Keratinocyte (primary cell): ENCODE measurements at regions not wholly inside any gene's neighbourhood (a gene's known extent, or its start where the extent isn't known, plus 50 kb on each side); places are given as distances from the start of the nearest gene placed in this dataset.

ENCODE experiments used
- DNase-seq: peaks from one replicate; pipeline ENCODE4 v3.0.0-alpha.2; 2011; ENCODE audit warnings: low read depth, missing footprints, low spot score
- FAIRE-seq: peaks from 2 replicates; lab custom pipeline; 2011; peaks lifted over from hg19 to GRCh38; lab: Jason Lieb, UNC
- H2AFZ ChIP-seq: 2 replicates; pipeline ENCODE4 v1.6.0; 2012; ENCODE audit warnings: low read length, control low read depth, inconsistent platforms; ENCODE audit not compliant: control insufficient read depth
- H3K27ac ChIP-seq: 2 replicates; pipeline ENCODE4 v1.5.1; 2011; ENCODE audit warnings: low read length; ENCODE audit not compliant: control insufficient read depth, insufficient read depth
- H3K27me3 ChIP-seq: 3 replicates; pipeline ENCODE4 v1.6.0; 2011; ENCODE audit warnings: low read length; ENCODE audit not compliant: control insufficient read depth, insufficient read depth; ENCODE audit errors: extremely low read depth
- H3K36me3 ChIP-seq, 2 experiments: 2 replicates in 1 of 2; 3 replicates in 1 of 2; pipeline ENCODE4 v1.5.1; 2011; ENCODE audit warnings: low read length in 2 of 2, mild to moderate bottlenecking in 1 of 2; ENCODE audit not compliant: control insufficient read depth in 2 of 2, insufficient read depth in 2 of 2; ENCODE audit errors: extremely low read depth in 1 of 2
- H3K4me1 ChIP-seq: 3 replicates; pipeline ENCODE4 v1.5.1; 2011; ENCODE audit warnings: low read length; ENCODE audit not compliant: control insufficient read depth, insufficient read depth; ENCODE audit errors: extremely low read depth
- H3K4me2 ChIP-seq: 3 replicates; pipeline ENCODE4 v1.6.0; 2011; ENCODE audit warnings: low read depth, low read length; ENCODE audit not compliant: control insufficient read depth, insufficient read depth; ENCODE audit errors: extremely low read depth
- H3K4me3 ChIP-seq, 3 experiments: fragments of 200-600 bp in 1 of 3; sonication (generic) in 1 of 3; 2 replicates in 2 of 3; 3 replicates in 1 of 3; pipeline ENCODE4 v1.5.1; 2011 to 2016; ENCODE audit warnings: low read length in 3 of 3, mild to moderate bottlenecking in 3 of 3, control low read depth in 2 of 3, inconsistent platforms in 1 of 3, low read depth in 1 of 3, mixed read lengths in 1 of 3, mixed run types in 1 of 3, moderate library complexity in 1 of 3; ENCODE audit not compliant: control insufficient read depth in 2 of 3, insufficient read depth in 2 of 3; ENCODE audit errors: extremely low read depth in 1 of 3
- H3K79me2 ChIP-seq: 2 replicates; pipeline ENCODE4 v1.6.0; 2012; ENCODE audit warnings: low read length; ENCODE audit not compliant: control insufficient read depth, insufficient read depth
- H3K9ac ChIP-seq: 3 replicates; pipeline ENCODE4 v1.6.0; 2011; ENCODE audit warnings: low read length; ENCODE audit not compliant: control insufficient read depth, insufficient read depth; ENCODE audit errors: extremely low read depth
- H3K9me1 ChIP-seq: 3 replicates; pipeline ENCODE4 v1.6.0; 2011; ENCODE audit warnings: low read length; ENCODE audit not compliant: control insufficient read depth, insufficient read depth; ENCODE audit errors: extremely low read depth
- H3K9me3 ChIP-seq: 2 replicates; pipeline ENCODE4 v1.5.1; 2012; ENCODE audit warnings: low read depth, low read length; ENCODE audit not compliant: control insufficient read depth
- H4K20me1 ChIP-seq: 3 replicates; pipeline ENCODE4 v1.6.0; 2011; ENCODE audit warnings: low read length; ENCODE audit not compliant: control insufficient read depth, insufficient read depth; ENCODE audit errors: extremely low read depth
- CTCF ChIP-seq, 3 experiments: IDR thresholded peaks in 1 of 3; conservative IDR thresholded peaks in 1 of 3; optimal IDR thresholded peaks in 1 of 3; 2 replicates in 2 of 3; 3 replicates in 1 of 3; pipeline versions ENCODE3 to v1.5.1; 2011; ENCODE audit warnings: low read length in 3 of 3, mild to moderate bottlenecking in 3 of 3, moderate library complexity in 2 of 3, control low read depth in 1 of 3, inconsistent platforms in 1 of 3; ENCODE audit not compliant: insufficient read depth in 2 of 3; ENCODE audit errors: extremely low read depth in 1 of 3
- EZH2 ChIP-seq: IDR thresholded peaks from one replicate; pipeline ENCODE4 v1.6.1; 2012; ENCODE audit warnings: inconsistent platforms, mild to moderate bottlenecking, low read length, moderate library complexity
- dilution Hi-C: fragments of 300-500 bp; cut with MboI; formaldehyde crosslinking; loops from one replicate; pipeline ENCODE4 v1.7.0; 2020; ENCODE audit warnings: low sequenced_read_pairs; ENCODE audit not compliant: extremely low pct_ligation_motif_present

GRCh38 chr5:61860978-61861377 lies 445.0 kb upstream of the KIF2A start:
- no peak for TF ChIP-seq CTCF (optimal IDR thresholded peaks at IDR 0.05 in 1 of 3, IDR thresholded peaks at IDR 0.05 in 1 of 3, conservative IDR thresholded peaks at IDR 0.05 in 1 of 3; ENCODE audit: extremely low read depth in 1 of 3, insufficient read depth in 2 of 3, low read length in 3 of 3)
- no peak for TF ChIP-seq EZH2
- H3K36me3 ChIP-seq = no peaks in the 10 kb centered on the region
- no peak overlapping the region for H3K4me2 ChIP-seq
- H3K27ac ChIP-seq = no peak overlapping the region
- no peak overlapping the region for H2AFZ ChIP-seq
- H3K4me3 ChIP-seq = no peak overlapping the region
- H3K4me1 ChIP-seq = no peaks in the 10 kb centered on the region
- H3K9me3 ChIP-seq = no peaks in the 10 kb centered on the region
- no peak for DNase-seq
- no peaks in the 10 kb centered on the region for H3K79me2 ChIP-seq
- no peaks in the 10 kb centered on the region for H3K27me3 ChIP-seq
- no peak for FAIRE-seq
- H4K20me1 ChIP-seq = no peaks in the 10 kb centered on the region
- H3K9ac ChIP-seq = no peak overlapping the region
- no peaks in the 10 kb centered on the region for H3K9me1 ChIP-seq
- dilution Hi-C loops = no loop called here

DNA sequence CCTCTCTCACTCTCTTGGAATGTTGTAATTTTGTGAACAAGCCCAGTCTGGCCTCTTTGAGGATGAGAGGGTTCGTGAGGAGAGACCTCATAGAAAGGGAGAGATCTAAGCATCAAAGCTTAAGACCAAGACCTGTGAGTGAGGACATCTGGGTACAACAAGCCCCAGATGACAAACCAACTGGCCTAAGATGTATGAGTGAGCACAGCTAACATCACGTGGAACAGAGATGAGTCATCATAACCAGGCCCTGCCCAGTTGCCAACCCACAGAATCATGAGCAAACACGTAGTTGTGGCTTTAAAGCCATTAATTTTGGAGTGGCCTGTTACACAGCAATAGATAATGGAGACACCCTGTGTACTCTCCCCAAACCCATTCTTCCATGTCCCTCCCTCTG lies 439.1 kb upstream of the KIF2A start:
- Histone ChIP-seq H3K27me3 (no peaks in the 10 kb centered on the region), H3K4me2 (peak overlapping the region; percentile 36), H3K9ac (no peak overlapping the region), H3K9me3 (no peaks in the 10 kb centered on the region), H3K36me3 (no peaks in the 10 kb centered on the region), H3K4me3 (no peak overlapping the region), H3K27ac (peak overlapping the region; percentile 66), H3K79me2 (no peaks in the 10 kb centered on the region), H3K4me1 (peaks cover 15% of the 10 kb centered on the region), H3K9me1 (no peaks in the 10 kb centered on the region), H2AFZ (peak overlapping the region; percentile 85), H4K20me1 (no peaks in the 10 kb centered on the region)
- dilution Hi-C loops = no loop called here
- FAIRE-seq = peak; percentile 99
- peak; percentile 87 for DNase-seq
- TF ChIP-seq EZH2 (no peak), CTCF (optimal IDR thresholded peaks at IDR 0.05 in 1 of 3, IDR thresholded peaks at IDR 0.05 in 1 of 3, conservative IDR thresholded peaks at IDR 0.05 in 1 of 3; ENCODE audit: extremely low read depth in 1 of 3, insufficient read depth in 2 of 3, low read length in 3 of 3) (no peak)
